ENCODE measurements at regions not wholly inside any gene's neighbourhood (a gene's known extent, or its start where the extent isn't known, plus 50 kb on each side); places are given as distances from the start of the nearest gene placed in this dataset.

- no peak for DNase-seq (ENCODE audit: low spot score)
- intact Hi-C loops (cut with DNase I), result no loop called here
These were observed 1594.5 kb upstream of the PCDH20 start for GRCh38 chr13:63010072-63010658.

- DNase-seq (ENCODE audit: low spot score), result no peak
- intact Hi-C loops (cut with DNase I), result no loop called here
These were observed 1590.0 kb upstream of the PCDH20 start for GRCh38 chr13:63005625-63006024.

- intact Hi-C loops (cut with DNase I), result no loop called here
- DNase-seq (ENCODE audit: low spot score), result no peak
These were observed 1582.0 kb upstream of the PCDH20 start for GRCh38 chr13:62997696-62998095.

GRCh38 chr13:62997038-62997599 lies 1581.5 kb upstream of the PCDH20 start:
- DNase-seq (ENCODE audit: low spot score), result no peak
- intact Hi-C loops (cut with DNase I), result no loop called here

- intact Hi-C loops (cut with DNase I), result no loop called here
- DNase-seq (ENCODE audit: low spot score), result no peak
These were observed 1558.2 kb upstream of the PCDH20 start for GRCh38 chr13:62973804-62974203.

- intact Hi-C loops (cut with DNase I), result no loop called here
- no peak for DNase-seq (ENCODE audit: low spot score)
These were observed 1548.9 kb upstream of the PCDH20 start for GRCh38 chr13:62964522-62964921.

- intact Hi-C loops (cut with DNase I), result no loop called here
- DNase-seq (ENCODE audit: low spot score), result no peak
These were observed 1545.1 kb upstream of the PCDH20 start for GRCh38 chr13:62960723-62961122.

- intact Hi-C loops (cut with DNase I), result no loop called here
- DNase-seq (ENCODE audit: low spot score), result no peak
These were observed 1518.2 kb upstream of the PCDH20 start for GRCh38 chr13:62933809-62934208.

GRCh38 chr13:62932256-62932883 lies 1516.7 kb upstream of the PCDH20 start:
- intact Hi-C loops (cut with DNase I), result no loop called here

GRCh38 chr13:62931853-62932252 lies 1516.2 kb upstream of the PCDH20 start:
- intact Hi-C loops (cut with DNase I), result no loop called here
- DNase-seq (ENCODE audit: low spot score), result no peak

More at GRCh38 chr13:62932256-62932883, 1516.7 kb upstream of the PCDH20 start:
- DNase-seq (ENCODE audit: low spot score), result no peak

GRCh38 chr13:62924395-62924794 lies 1508.7 kb upstream of the PCDH20 start:
- no peak for DNase-seq (ENCODE audit: low spot score)
- intact Hi-C loops (cut with DNase I), result no loop called here

GRCh38 chr13:62920159-62920558 lies 1504.5 kb upstream of the PCDH20 start:
- intact Hi-C loops (cut with DNase I), result no loop called here
- no peak for DNase-seq (ENCODE audit: low spot score)

- intact Hi-C loops (cut with DNase I), result no loop called here
- no peak for DNase-seq (ENCODE audit: low spot score)
These were observed 1503.8 kb upstream of the PCDH20 start for GRCh38 chr13:62919491-62919890.

GRCh38 chr13:62910541-62911060 lies 1495.0 kb upstream of the PCDH20 start:
- DNase-seq (ENCODE audit: low spot score), result no peak
- intact Hi-C loops (cut with DNase I), result no loop called here

- intact Hi-C loops (cut with DNase I), result no loop called here
- DNase-seq (ENCODE audit: low spot score), result no peak
These were observed 1492.7 kb upstream of the PCDH20 start for GRCh38 chr13:62908321-62908720.

GRCh38 chr13:62906896-62907295 lies 1491.2 kb upstream of the PCDH20 start:
- intact Hi-C loops (cut with DNase I), result no loop called here
- DNase-seq (ENCODE audit: low spot score), result no peak

- intact Hi-C loops (cut with DNase I), result no loop called here
These were observed 1490.8 kb upstream of the PCDH20 start for GRCh38 chr13:62906469-62906868.

GRCh38 chr13:62887046-62887445 lies 1471.4 kb upstream of the PCDH20 start:
- intact Hi-C loops (cut with DNase I), result no loop called here
- DNase-seq (ENCODE audit: low spot score), result no peak

More at GRCh38 chr13:62906469-62906868, 1490.8 kb upstream of the PCDH20 start:
- DNase-seq (ENCODE audit: low spot score), result no peak

- intact Hi-C loops (cut with DNase I), result no loop called here
These were observed 1463.4 kb upstream of the PCDH20 start for GRCh38 chr13:62879071-62879470.

GRCh38 chr13:62875118-62875640 lies 1459.5 kb upstream of the PCDH20 start:
- intact Hi-C loops (cut with DNase I), result no loop called here
- no peak for DNase-seq (ENCODE audit: low spot score)

More at GRCh38 chr13:62879071-62879470, 1463.4 kb upstream of the PCDH20 start:
- DNase-seq (ENCODE audit: low spot score), result no peak

GRCh38 chr13:62850331-62850730 lies 1434.7 kb upstream of the PCDH20 start:
- intact Hi-C loops (cut with DNase I), result no loop called here

More at GRCh38 chr13:62850331-62850730, 1434.7 kb upstream of the PCDH20 start:
- no peak for DNase-seq (ENCODE audit: low spot score)

Data from cardiac septum (tissue), 1 donor.